ENCODE measurements at regions not wholly inside any gene's neighbourhood (a gene's known extent, or its start where the extent isn't known, plus 50 kb on each side); places are given as distances from the start of the nearest gene placed in this dataset.

- no peak for TF ChIP-seq ZFX (IDR thresholded peaks at IDR 0.05; ENCODE audit: borderline replicate concordance)
- no peak for TF ChIP-seq CTCF (IDR thresholded peaks at IDR 0.05)
- H3K27ac ChIP-seq, result no peak overlapping the region
These were observed 217.4 kb upstream of the KLF14 start for GRCh38 chr7:130951303-130951975.

GRCh38 chr7:130951976-130952876 is 218.2 kb upstream of the KLF14 start:
- H3K27ac ChIP-seq, result no peak overlapping the region
- TF ChIP-seq ZFX (IDR thresholded peaks at IDR 0.05; ENCODE audit: borderline replicate concordance), result no peak
- TF ChIP-seq CTCF (IDR thresholded peaks at IDR 0.05), result no peak

GRCh38 chr7:130953196-130953595 is 219.2 kb upstream of the KLF14 start:
- H3K27ac ChIP-seq, result no peak overlapping the region
- TF ChIP-seq ZFX (IDR thresholded peaks at IDR 0.05; ENCODE audit: borderline replicate concordance) (no peak), CTCF (IDR thresholded peaks at IDR 0.05) (no peak)

GRCh38 chr7:130954918-130955564 is 221.0 kb upstream of the KLF14 start:
- H3K27ac ChIP-seq, result no peak overlapping the region
- TF ChIP-seq ZFX (IDR thresholded peaks at IDR 0.05; ENCODE audit: borderline replicate concordance) (no peak), CTCF (IDR thresholded peaks at IDR 0.05) (no peak)

- no peak for TF ChIP-seq CTCF (IDR thresholded peaks at IDR 0.05)
- TF ChIP-seq ZFX (IDR thresholded peaks at IDR 0.05; ENCODE audit: borderline replicate concordance), result no peak
- H3K27ac ChIP-seq, result no peak overlapping the region
These were observed 221.5 kb upstream of the KLF14 start for GRCh38 chr7:130955565-130955919.

- H3K27ac ChIP-seq, result no peak overlapping the region
- no peak for TF ChIP-seq ZFX (IDR thresholded peaks at IDR 0.05; ENCODE audit: borderline replicate concordance)
- TF ChIP-seq CTCF (IDR thresholded peaks at IDR 0.05), result no peak
These were observed 222.6 kb upstream of the KLF14 start for GRCh38 chr7:130956417-130957136.

All from 22Rv1 (cell line).